Nephron progenitor cell (in vitro differentiated cells): ENCODE measurements at regions not wholly inside any gene's neighbourhood (a gene's known extent, or its start where the extent isn't known, plus 50 kb on each side); places are given as distances from the start of the nearest gene placed in this dataset.

Source experiments
- DNase-seq: peaks from one replicate; pipeline ENCODE4 v3.0.0; 2021
- H3K27ac Mint-ChIP-seq: 2 replicates; pipeline ENCODE4 v1.8.0; 2021; ENCODE audit warnings: mild to moderate bottlenecking, moderate library complexity, mixed read lengths
- H3K27me3 Mint-ChIP-seq: 2 replicates; pipeline ENCODE4 v1.8.0; 2021; ENCODE audit warnings: mild to moderate bottlenecking, low read depth, mixed read lengths; ENCODE audit not compliant: poor library complexity
- H3K36me3 Mint-ChIP-seq: 2 replicates; pipeline ENCODE4 v1.8.0; 2021; ENCODE audit warnings: low read depth, mixed read lengths
- H3K4me1 Mint-ChIP-seq: 2 replicates; pipeline ENCODE4 v1.8.0; 2021; ENCODE audit warnings: mixed read lengths
- H3K4me3 Mint-ChIP-seq: 2 replicates; pipeline ENCODE4 v1.8.0; 2021; ENCODE audit warnings: mild to moderate bottlenecking, moderate library complexity, mixed read lengths
- H3K9me3 Mint-ChIP-seq: 2 replicates; pipeline ENCODE4 v1.8.0; 2021; ENCODE audit warnings: mild to moderate bottlenecking, moderate library complexity, mixed read lengths
- CTCF ChIP-seq: fragments of 200-600 bp; sonication (generic); IDR thresholded peaks from 2 replicates; pipeline ENCODE4 v1.5.0; 2021; ENCODE audit warnings: antibody characterized with exemption

- Mint-ChIP-seq H3K4me1 (peaks cover 6% of the 10 kb centered on the region), H3K9me3 (no peaks in the 10 kb centered on the region), H3K4me3 (no peak overlapping the region), H3K36me3 (no peaks in the 10 kb centered on the region), H3K27ac (no peak overlapping the region), H3K27me3 (peaks cover 4% of the 10 kb centered on the region)
- DNase-seq: no peak
- no peak for TF ChIP-seq CTCF
Measured at GRCh38 chr4:66034671-66035070, 364.4 kb upstream of the EPHA5 start.

GRCh38 chr4:66034262-66034661 lies 364.0 kb upstream of the EPHA5 start:
- Mint-ChIP-seq H3K4me3 (no peak overlapping the region), H3K4me1 (peaks cover 6% of the 10 kb centered on the region), H3K9me3 (no peaks in the 10 kb centered on the region), H3K36me3 (no peaks in the 10 kb centered on the region), H3K27ac (no peak overlapping the region), H3K27me3 (peaks cover 4% of the 10 kb centered on the region)
- no peak for DNase-seq
- TF ChIP-seq CTCF: no peak

GRCh38 chr4:66032571-66032970 lies 362.3 kb upstream of the EPHA5 start:
- no peak for DNase-seq
- H3K36me3 Mint-ChIP-seq: no peaks in the 10 kb centered on the region
- no peaks in the 10 kb centered on the region for H3K9me3 Mint-ChIP-seq
- H3K4me3 Mint-ChIP-seq: no peak overlapping the region
- H3K4me1 Mint-ChIP-seq: peaks cover 6% of the 10 kb centered on the region
- peaks cover 4% of the 10 kb centered on the region for H3K27me3 Mint-ChIP-seq
- H3K27ac Mint-ChIP-seq: no peak overlapping the region
- TF ChIP-seq CTCF: no peak

GRCh38 chr4:66028668-66029067 lies 358.4 kb upstream of the EPHA5 start:
- Mint-ChIP-seq H3K36me3 (no peaks in the 10 kb centered on the region), H3K9me3 (no peaks in the 10 kb centered on the region), H3K4me3 (no peak overlapping the region), H3K27ac (no peak overlapping the region), H3K27me3 (no peaks in the 10 kb centered on the region), H3K4me1 (no peaks in the 10 kb centered on the region)
- TF ChIP-seq CTCF: no peak
- no peak for DNase-seq

- no peak overlapping the region for H3K4me3 Mint-ChIP-seq
- no peaks in the 10 kb centered on the region for H3K27me3 Mint-ChIP-seq
- H3K27ac Mint-ChIP-seq: no peak overlapping the region
- H3K9me3 Mint-ChIP-seq: peaks cover 9% of the 10 kb centered on the region
- TF ChIP-seq CTCF: no peak
- no peaks in the 10 kb centered on the region for H3K4me1 Mint-ChIP-seq
- no peak for DNase-seq
- H3K36me3 Mint-ChIP-seq: no peaks in the 10 kb centered on the region
Measured at GRCh38 chr4:66023061-66023460, 352.8 kb upstream of the EPHA5 start.

GRCh38 chr4:66017671-66018070 lies 347.4 kb upstream of the EPHA5 start:
- TF ChIP-seq CTCF: no peak
- Mint-ChIP-seq H3K4me3 (no peak overlapping the region), H3K27me3 (peaks cover 4% of the 10 kb centered on the region), H3K4me1 (no peaks in the 10 kb centered on the region), H3K27ac (no peak overlapping the region), H3K9me3 (peaks cover 17% of the 10 kb centered on the region), H3K36me3 (peaks cover 10% of the 10 kb centered on the region)
- DNase-seq: no peak
